ENCODE measurements at regions not wholly inside any gene's neighbourhood (a gene's known extent, or its start where the extent isn't known, plus 50 kb on each side); places are given as distances from the start of the nearest gene placed in this dataset.
"Not testable (repeated sequence)": the region's sequence is repeated elsewhere in the genome, so short reads cannot be mapped to it uniquely, and the experiment has no call there.

GRCh38 chr17:45649796-45650195 lies 134.3 kb upstream of the CRHR1 start:
- DNase-seq (ENCODE audit: low read depth): no peak

- DNase-seq (ENCODE audit: low read depth): no peak
Measured at GRCh38 chr17:45650561-45650960, 133.6 kb upstream of the CRHR1 start.

GRCh38 chr17:45651145-45651709 lies 132.9 kb upstream of the CRHR1 start:
- DNase-seq (ENCODE audit: low read depth): no peak

GRCh38 chr17:45653616-45654015 lies 130.5 kb upstream of the CRHR1 start:
- DNase-seq (ENCODE audit: low read depth): no peak

- no peak for DNase-seq (ENCODE audit: low read depth)
Measured at GRCh38 chr17:45656527-45657181, 127.5 kb upstream of the CRHR1 start.

GRCh38 chr17:45660474-45660873 lies 123.6 kb upstream of the CRHR1 start:
- DNase-seq (ENCODE audit: low read depth): no peak

- no peak for DNase-seq (ENCODE audit: low read depth)
Measured at GRCh38 chr17:45662432-45662831, 121.7 kb upstream of the CRHR1 start.

- DNase-seq (ENCODE audit: low read depth): no peak
Measured at GRCh38 chr17:45663772-45664171, 120.3 kb upstream of the CRHR1 start.

- no peak for DNase-seq (ENCODE audit: low read depth)
Measured at GRCh38 chr17:45664921-45665320, 119.2 kb upstream of the CRHR1 start.

- no peak for DNase-seq (ENCODE audit: low read depth)
Measured at GRCh38 chr17:45666046-45666600, 118.0 kb upstream of the CRHR1 start.

GRCh38 chr17:45666641-45667040 lies 117.5 kb upstream of the CRHR1 start:
- no peak for DNase-seq (ENCODE audit: low read depth)

- no peak for DNase-seq (ENCODE audit: low read depth)
Measured at GRCh38 chr17:45667591-45668171, 116.4 kb upstream of the CRHR1 start.

- no peak for DNase-seq (ENCODE audit: low read depth)
Measured at GRCh38 chr17:45668316-45668715, 115.8 kb upstream of the CRHR1 start.

GRCh38 chr17:45672301-45672700 lies 111.8 kb upstream of the CRHR1 start:
- no peak for DNase-seq (ENCODE audit: low read depth)

GRCh38 chr17:45672792-45673191 lies 111.3 kb upstream of the CRHR1 start:
- no peak for DNase-seq (ENCODE audit: low read depth)

- not testable (repeated sequence) for DNase-seq (ENCODE audit: low read depth)
Measured at GRCh38 chr17:45673759-45674158, 110.4 kb upstream of the CRHR1 start.

- no peak for DNase-seq (ENCODE audit: low read depth)
Measured at GRCh38 chr17:45675012-45675411, 109.1 kb upstream of the CRHR1 start.

GRCh38 chr17:45675892-45676291 lies 108.2 kb upstream of the CRHR1 start:
- DNase-seq (ENCODE audit: low read depth): no peak

GRCh38 chr17:45676695-45677094 lies 107.4 kb upstream of the CRHR1 start:
- DNase-seq (ENCODE audit: low read depth): no peak

GRCh38 chr17:45677770-45678169 lies 106.3 kb upstream of the CRHR1 start:
- DNase-seq (ENCODE audit: low read depth): no peak

- DNase-seq (ENCODE audit: low read depth): no peak
Measured at GRCh38 chr17:45679426-45679825, 104.7 kb upstream of the CRHR1 start.

- no peak for DNase-seq (ENCODE audit: low read depth)
Measured at GRCh38 chr17:45680360-45680759, 103.8 kb upstream of the CRHR1 start.

- DNase-seq (ENCODE audit: low read depth): no peak
Measured at GRCh38 chr17:45681706-45682105, 102.4 kb upstream of the CRHR1 start.

- DNase-seq (ENCODE audit: low read depth): no peak
Measured at GRCh38 chr17:45686250-45686649, 97.9 kb upstream of the CRHR1 start.

All from stimulated activated CD8-positive, alpha-beta memory T cell treated with anti-CD3 and anti-CD28 coated beads, Interleukin-4, amount 100 ng/mL, for 24 hours (primary cell).